Glutamatergic neuron (in vitro differentiated cells): ENCODE measurements at regions not wholly inside any gene's neighbourhood (a gene's known extent, or its start where the extent isn't known, plus 50 kb on each side); places are given as distances from the start of the nearest gene placed in this dataset.

Experiments used
- DNase-seq: peaks from one replicate; pipeline ENCODE4 v3.0.0; 2022
- H3K27ac Mint-ChIP-seq: one replicate; pipeline ENCODE4 v1.8.0; 2020; ENCODE audit warnings: mild to moderate bottlenecking, mixed read lengths, inconsistent platforms; ENCODE audit not compliant: unreplicated experiment
- H3K27me3 Mint-ChIP-seq: one replicate; pipeline ENCODE4 v1.8.0; 2020; ENCODE audit warnings: mild to moderate bottlenecking, moderate library complexity, mixed read lengths, inconsistent platforms; ENCODE audit not compliant: unreplicated experiment
- H3K36me3 Mint-ChIP-seq: one replicate; pipeline ENCODE4 v1.8.0; 2020; ENCODE audit warnings: mild to moderate bottlenecking, mixed read lengths, inconsistent platforms; ENCODE audit not compliant: unreplicated experiment
- H3K4me1 Mint-ChIP-seq: one replicate; pipeline ENCODE4 v1.8.0; 2020; ENCODE audit warnings: mild to moderate bottlenecking, low read depth, mixed read lengths, inconsistent platforms; ENCODE audit not compliant: unreplicated experiment
- H3K4me3 Mint-ChIP-seq: one replicate; pipeline ENCODE4 v1.8.0; 2020; ENCODE audit warnings: mild to moderate bottlenecking, mixed read lengths, inconsistent platforms; ENCODE audit not compliant: unreplicated experiment
- H3K9me3 Mint-ChIP-seq: one replicate; pipeline ENCODE4 v1.8.0; 2020; ENCODE audit warnings: mild to moderate bottlenecking, moderate library complexity, mixed read lengths, inconsistent platforms; ENCODE audit not compliant: unreplicated experiment
- CTCF ChIP-seq: fragments of 200-600 bp; sonication (generic); IDR thresholded peaks from one replicate; pipeline ENCODE4 v1.5.0; 2021; ENCODE audit not compliant: partially characterized antibody, unreplicated experiment

DNA sequence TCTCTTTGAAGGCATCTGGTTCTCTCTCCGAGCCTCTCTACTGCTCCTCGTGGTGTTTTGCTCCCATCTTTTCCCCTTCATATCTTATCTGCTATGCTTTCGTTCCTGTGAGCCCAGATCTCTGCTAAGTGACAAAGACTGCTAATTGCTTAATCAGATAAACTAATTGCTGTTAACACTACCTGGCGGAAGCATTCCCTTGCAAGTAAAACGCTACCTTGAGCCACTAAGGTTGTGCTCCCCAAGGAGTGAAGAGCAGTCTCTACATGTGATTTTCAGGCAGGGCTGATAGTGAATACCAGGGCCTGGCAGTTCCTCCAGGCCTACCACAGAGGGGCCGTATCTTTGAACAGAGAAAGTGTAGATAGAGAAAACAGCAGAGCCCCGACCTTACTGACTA, 244.0 kb upstream of the GATB start:
- H3K4me3 Mint-ChIP-seq: no peak overlapping the region
- H3K9me3 Mint-ChIP-seq: peaks cover 2% of the 10 kb centered on the region
- no peak overlapping the region for H3K27ac Mint-ChIP-seq
- no peaks in the 10 kb centered on the region for H3K27me3 Mint-ChIP-seq
- no peak for DNase-seq
- H3K4me1 Mint-ChIP-seq: peaks cover 6% of the 10 kb centered on the region
- H3K36me3 Mint-ChIP-seq: no peaks in the 10 kb centered on the region
- TF ChIP-seq CTCF: no peak

DNA sequence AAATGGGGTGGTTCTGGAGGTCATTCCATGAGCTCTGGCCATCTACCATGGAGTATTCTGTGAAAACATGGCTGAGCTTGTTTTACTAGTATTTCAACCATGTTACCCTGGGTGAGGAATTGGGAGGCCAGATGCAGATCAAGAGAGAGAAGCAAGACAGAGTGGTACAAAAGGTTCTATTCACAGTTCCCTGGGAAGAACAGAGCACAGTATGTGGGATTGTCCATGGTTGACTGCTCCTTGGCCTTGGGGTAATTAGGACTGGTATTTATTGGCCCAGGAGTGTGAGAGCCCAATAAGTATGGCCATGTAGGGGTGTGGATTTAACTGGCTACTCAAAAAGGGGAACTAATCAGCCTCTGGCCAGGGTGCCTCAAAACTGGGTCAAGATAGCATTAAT, 239.7 kb upstream of the GATB start:
- H3K4me1 Mint-ChIP-seq: no peaks in the 10 kb centered on the region
- peaks cover 2% of the 10 kb centered on the region for H3K27me3 Mint-ChIP-seq
- H3K36me3 Mint-ChIP-seq: no peaks in the 10 kb centered on the region
- no peaks in the 10 kb centered on the region for H3K9me3 Mint-ChIP-seq
- H3K27ac Mint-ChIP-seq: no peak overlapping the region
- DNase-seq: no peak
- no peak overlapping the region for H3K4me3 Mint-ChIP-seq
- TF ChIP-seq CTCF: no peak

- no peaks in the 10 kb centered on the region for H3K36me3 Mint-ChIP-seq
- H3K4me3 Mint-ChIP-seq: no peak overlapping the region
- no peak for TF ChIP-seq CTCF
- H3K4me1 Mint-ChIP-seq: no peaks in the 10 kb centered on the region
- no peak overlapping the region for H3K27ac Mint-ChIP-seq
- no peaks in the 10 kb centered on the region for H3K9me3 Mint-ChIP-seq
- no peak for DNase-seq
- peaks cover 2% of the 10 kb centered on the region for H3K27me3 Mint-ChIP-seq
Observed at GRCh38 chr4:151998723-151999122, 237.9 kb upstream of the GATB start.

- H3K27ac Mint-ChIP-seq: no peak overlapping the region
- H3K4me1 Mint-ChIP-seq: peaks cover 3% of the 10 kb centered on the region
- no peak for DNase-seq
- TF ChIP-seq CTCF: no peak
- peaks cover 2% of the 10 kb centered on the region for H3K27me3 Mint-ChIP-seq
- H3K9me3 Mint-ChIP-seq: no peaks in the 10 kb centered on the region
- no peak overlapping the region for H3K4me3 Mint-ChIP-seq
- H3K36me3 Mint-ChIP-seq: no peaks in the 10 kb centered on the region
Observed at GRCh38 chr4:151997461-151997860, 236.7 kb upstream of the GATB start.

DNA sequence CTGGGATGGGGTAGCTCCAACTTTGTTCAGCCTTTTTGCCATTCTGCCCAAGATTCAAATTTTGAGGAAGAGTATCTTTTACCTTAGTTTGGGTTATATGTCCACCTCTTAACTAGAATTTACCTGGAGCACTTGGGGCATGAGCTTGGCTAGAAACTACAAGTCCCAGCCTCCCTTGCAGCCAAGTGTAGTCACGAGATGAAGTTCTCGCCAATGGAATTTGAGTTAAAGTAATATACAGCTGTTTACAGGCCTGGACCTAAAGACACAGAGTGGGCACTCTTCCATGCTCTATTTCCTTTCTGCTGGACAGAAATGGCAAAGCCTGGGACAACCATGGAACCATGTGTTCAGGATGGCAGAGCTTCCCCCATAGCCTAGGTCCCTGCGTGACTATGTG, 233.6 kb upstream of the GATB start:
- DNase-seq: no peak
- Mint-ChIP-seq H3K27ac (no peak overlapping the region), H3K36me3 (no peaks in the 10 kb centered on the region), H3K9me3 (no peaks in the 10 kb centered on the region), H3K4me1 (peaks cover 6% of the 10 kb centered on the region), H3K4me3 (no peak overlapping the region), H3K27me3 (peaks cover 2% of the 10 kb centered on the region)
- TF ChIP-seq CTCF: no peak
